GM23248 (cell line): ENCODE measurements at regions not wholly inside any gene's neighbourhood (a gene's known extent, or its start where the extent isn't known, plus 50 kb on each side); places are given as distances from the start of the nearest gene placed in this dataset.

Experiments used
- EZH2 ChIP-seq: fragments of 200-600 bp; sonication (generic); IDR thresholded peaks from 2 replicates; pipeline ENCODE4 v1.6.1; 2018; ENCODE audit warnings: antibody characterized with exemption, mild to moderate bottlenecking; ENCODE audit not compliant: insufficient read depth, poor library complexity, severe bottlenecking
- EZH2phosphoT487 ChIP-seq: fragments of 200-600 bp; sonication (generic); IDR thresholded peaks from 2 replicates; pipeline ENCODE4 v1.6.1; 2018; ENCODE audit warnings: antibody characterized with exemption, moderate library complexity, mild to moderate bottlenecking, low read depth; ENCODE audit not compliant: insufficient read depth

DNA sequence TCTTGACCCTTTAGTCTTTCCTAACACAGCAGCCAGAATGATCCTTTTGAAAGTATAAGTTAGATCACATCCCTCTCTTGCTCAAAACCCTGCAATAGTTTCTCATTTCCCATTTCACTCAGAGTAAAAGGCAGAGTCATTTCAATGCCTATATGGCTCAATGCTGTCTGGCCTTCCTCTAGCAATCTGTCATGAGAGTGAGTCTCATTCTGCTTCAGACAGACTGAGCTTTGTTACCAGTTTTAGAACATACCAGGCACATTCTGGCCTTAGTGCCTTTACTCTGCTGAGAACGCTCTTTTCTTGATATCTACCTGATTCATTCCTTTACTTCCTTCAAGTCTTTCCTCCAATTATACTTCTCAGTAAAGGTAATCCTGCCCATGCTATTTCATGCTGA, 372.8 kb upstream of the PKN2 start:
- TF ChIP-seq EZH2 (no peak), EZH2phosphoT487 (no peak)
